DMS 273 (cell line): ENCODE measurements at regions not wholly inside any gene's neighbourhood (a gene's known extent, or its start where the extent isn't known, plus 50 kb on each side); places are given as distances from the start of the nearest gene placed in this dataset.

Experiments used
- DNase-seq: peaks from one replicate; lab custom pipeline; 2025; ENCODE audit not compliant: unreplicated experiment; lab: John Stamatoyannopoulos, UW

DNA sequence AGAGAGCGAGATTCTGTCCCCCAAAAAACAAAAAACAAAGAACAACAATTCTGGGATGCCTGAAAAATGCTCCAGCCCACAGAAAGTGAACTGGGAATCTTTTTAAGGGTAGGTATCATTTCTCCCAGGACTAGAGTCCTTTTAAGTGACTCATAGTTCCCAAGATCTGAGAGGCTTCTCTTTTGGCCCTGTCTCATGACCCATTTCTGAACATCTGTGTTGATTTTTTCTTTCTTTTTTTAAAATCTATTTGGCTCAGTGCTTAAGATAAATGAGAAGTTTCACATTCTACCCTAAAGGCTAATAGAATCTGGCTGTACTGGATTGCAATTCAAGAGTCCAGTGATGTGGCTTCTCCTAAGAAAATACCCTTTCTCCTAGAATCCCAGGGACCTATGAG, 217.6 kb upstream of the FOXQ1 start:
- no peak for DNase-seq

GRCh38 chr6:1091900-1092299, 220.0 kb upstream of the FOXQ1 start:
- DNase-seq = peak; percentile 12

- no peak for DNase-seq
Measured at GRCh38 chr6:1089859-1090258, 222.0 kb upstream of the FOXQ1 start.

- DNase-seq = no peak
Measured at GRCh38 chr6:1088492-1089001, 223.4 kb upstream of the FOXQ1 start.

DNA sequence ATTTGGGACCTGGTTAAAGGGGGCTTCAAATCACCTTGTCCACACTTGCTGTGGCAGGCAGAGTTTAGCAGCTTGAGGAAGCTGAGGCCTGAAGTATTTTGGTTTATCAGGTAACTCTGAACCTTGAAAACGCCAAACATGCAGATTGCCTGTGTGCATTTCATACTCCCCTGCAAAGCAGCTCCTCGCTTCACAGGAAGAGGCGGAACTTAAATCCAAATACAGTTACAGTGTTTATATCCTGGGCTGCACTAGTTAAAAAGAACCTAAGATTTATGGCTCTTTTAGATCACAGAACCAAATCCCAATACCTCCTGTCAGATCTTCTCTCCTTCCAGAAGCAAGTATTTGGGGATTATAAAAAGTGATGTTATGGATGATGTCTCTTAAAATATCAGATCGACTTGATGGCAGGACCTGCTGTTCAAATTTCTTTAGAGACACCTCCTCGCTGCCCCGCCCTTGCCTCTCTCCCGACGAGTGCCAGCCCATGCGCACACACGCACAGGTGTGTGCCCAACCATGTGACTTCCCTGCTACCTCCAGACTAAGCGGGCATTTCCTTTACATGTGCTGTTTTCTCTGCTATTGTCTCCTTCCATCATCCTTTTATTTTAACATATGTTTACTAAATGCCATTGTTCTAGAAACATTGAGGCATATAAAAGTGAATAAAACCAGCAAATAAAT, 224.6 kb upstream of the FOXQ1 start:
- no peak for DNase-seq

DNA sequence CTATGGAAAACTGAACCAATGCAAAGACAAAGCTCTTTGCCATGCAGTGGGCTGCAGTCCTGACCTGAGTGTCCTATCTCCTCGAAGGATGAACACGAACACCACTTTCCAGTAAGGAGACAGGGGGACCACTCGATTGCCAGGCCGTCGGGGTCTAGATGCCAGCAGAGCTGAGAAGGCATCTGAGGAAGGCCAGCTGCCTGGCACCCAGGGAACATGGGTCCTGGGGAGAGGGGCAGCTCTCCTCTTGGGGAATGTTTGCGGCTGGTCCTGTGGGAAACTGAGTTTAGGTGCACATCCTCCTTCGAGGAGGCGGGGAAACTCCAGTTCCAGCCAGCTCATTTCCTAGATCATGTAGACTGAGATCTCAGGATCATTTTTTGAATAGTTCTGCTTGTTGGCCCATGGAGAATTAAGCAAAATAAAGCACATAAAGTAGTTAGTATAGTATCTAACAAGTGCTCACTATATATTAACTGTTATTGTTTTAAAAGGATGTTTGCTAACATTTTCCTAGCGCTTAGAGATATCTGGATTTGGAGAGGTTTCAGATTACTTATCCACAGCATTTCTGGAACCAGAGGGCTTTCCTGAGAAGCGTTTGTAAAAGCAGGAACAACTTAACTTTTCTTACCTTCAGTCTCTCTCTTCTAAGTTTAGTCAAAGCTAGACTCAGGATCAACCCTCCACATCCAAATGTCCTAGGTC, 225.3 kb upstream of the FOXQ1 start:
- no peak for DNase-seq

DNA sequence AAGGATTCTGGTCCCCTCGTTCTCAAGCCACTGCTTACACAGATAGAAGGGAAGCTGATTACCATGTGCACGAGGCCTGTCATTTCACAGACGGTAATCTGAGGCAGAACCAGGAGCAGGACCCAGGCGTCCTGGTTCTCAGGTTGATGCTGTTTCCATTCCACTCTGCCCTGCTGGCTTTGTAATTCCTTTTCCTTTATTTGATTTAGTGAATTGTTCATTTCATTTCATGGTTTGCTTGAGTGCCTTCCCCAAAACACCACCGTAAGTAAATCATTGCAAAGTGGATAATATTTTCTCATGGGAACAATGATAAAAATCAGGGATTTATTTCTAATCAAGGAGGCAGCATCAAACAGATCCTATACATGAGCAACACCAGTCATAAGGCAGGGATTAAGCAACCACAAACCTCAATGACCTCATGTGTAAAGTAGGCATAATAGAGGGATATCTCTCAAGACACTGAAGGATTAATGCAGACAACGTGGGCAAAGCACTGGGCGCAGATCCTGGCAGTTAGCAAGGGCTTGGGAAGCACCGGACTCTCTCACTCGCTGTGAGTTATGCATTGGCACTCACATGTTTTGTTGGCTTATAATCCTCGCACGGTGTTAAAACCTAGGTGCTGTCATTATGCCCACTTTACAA, 229.5 kb upstream of the FOXQ1 start:
- no peak for DNase-seq

DNA sequence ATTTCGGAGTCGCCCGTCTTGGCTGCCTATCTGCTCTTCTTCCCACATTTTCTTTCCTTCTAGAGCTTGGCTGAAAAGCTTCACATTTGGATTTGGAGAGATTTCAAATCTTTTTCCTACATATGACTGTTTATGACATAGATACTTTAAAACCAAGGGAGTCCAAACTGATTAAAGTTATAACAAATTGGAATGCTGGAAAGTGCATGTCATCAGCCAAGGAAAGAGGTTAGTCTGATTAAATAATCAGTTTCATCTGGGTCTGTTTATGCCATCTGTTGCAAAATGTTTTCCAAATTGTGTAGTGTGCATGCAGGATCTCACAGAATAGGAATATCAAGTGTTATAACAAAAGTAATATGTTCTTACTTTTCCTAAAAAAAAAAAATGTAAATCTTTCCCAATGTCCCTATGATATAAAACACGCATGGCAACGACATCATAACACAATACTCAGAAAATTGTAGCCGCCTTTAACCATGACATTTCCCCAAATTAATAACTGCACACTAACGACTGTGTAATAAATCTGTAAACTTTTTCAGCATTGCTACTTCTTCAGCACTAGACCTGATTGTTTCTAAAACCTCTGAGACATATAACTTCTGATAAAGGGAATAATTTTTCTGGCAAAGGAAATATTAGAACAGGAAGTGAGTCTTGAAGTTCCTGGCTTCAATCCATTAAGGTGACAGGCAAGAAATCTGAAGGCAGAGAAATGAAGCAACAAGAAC, 230.2 kb upstream of the FOXQ1 start:
- DNase-seq = peak; percentile 44

DNA sequence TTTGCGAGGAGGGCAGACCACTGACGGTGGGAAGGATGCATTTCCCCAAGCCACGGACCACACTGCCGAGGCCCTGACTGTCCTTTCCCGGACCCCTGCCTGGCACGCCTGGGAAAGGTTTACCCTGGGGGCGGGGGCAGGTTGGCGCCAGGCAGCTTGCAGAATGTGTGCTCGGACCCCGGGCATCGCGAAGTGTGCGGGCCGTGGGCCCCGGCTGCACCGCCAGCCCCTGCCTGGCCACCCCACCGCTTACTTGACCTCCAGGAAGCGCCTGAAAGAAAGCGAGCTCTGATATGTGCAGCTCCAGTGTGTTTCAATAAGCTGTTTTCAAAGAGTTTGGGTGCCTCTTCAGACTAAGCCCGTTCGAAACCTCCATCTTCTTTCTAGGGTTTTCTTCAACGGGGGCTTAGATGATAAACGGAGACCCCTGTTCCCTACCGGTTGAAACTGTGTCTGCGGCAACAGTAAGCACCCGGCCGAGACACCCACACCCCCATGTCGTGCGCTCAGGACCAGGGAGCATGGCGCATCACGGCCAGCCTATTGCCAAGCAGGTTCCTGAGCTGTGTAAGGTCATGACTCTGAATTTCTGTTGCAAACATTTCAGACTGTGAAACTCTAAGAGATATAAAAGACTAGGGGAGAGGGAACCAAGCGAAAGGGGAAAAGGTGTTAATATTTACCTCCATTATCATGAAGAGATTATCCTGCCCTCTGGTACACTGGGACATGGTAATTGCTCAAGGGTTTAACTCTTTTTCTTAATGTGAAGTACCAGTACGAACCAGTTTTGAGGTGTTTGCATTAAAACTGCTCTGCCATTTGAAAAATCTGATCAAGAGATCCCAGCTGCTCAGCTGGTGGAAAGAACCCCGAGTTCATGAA, 231.2 kb upstream of the FOXQ1 start:
- DNase-seq = no peak

- DNase-seq = no peak
Measured at GRCh38 chr6:1079525-1079924, 232.4 kb upstream of the FOXQ1 start.

DNA sequence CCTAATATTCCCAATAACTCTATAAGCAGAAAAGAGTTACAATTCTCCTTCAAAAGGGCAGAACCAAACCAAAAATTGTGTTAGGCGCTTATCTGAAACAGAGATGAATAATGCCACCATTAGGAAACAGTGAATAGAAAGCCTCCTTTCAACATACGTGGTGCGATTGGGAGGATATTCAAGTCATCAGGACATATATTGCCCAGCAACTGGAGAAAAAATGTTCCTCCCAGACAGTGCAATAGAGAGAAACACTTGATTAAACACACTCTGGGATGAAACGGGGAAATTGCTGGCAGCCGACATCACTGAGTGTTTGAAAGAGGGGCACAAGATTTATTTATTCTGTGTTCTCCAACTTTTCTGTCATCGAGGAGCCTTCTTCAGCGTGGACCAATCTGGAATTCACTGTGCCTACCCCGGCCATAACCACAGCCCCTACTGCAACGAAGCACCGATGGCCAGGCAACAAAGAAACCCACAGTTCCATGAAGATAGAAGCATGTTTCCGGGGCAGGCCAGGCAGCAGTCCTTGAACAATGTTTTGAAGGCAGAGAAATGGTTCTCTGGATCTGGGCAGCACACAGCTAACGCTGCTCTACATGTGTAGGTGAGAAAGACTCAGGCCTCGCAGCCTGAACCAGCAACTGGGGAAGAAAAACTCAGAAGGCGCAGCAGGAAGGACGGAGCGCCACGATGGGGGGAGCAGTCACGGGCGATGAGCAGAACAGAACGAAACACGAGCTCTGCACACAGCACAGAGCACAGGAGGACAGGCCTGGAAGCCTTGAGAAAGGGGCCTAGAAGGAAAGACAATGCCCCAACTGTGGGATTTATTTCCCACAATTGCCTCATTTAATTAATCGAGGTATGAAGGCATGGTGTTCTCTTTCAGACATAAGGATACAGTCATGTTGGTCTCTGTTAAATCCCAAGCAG, 234.2 kb upstream of the FOXQ1 start:
- no peak for DNase-seq

DNA sequence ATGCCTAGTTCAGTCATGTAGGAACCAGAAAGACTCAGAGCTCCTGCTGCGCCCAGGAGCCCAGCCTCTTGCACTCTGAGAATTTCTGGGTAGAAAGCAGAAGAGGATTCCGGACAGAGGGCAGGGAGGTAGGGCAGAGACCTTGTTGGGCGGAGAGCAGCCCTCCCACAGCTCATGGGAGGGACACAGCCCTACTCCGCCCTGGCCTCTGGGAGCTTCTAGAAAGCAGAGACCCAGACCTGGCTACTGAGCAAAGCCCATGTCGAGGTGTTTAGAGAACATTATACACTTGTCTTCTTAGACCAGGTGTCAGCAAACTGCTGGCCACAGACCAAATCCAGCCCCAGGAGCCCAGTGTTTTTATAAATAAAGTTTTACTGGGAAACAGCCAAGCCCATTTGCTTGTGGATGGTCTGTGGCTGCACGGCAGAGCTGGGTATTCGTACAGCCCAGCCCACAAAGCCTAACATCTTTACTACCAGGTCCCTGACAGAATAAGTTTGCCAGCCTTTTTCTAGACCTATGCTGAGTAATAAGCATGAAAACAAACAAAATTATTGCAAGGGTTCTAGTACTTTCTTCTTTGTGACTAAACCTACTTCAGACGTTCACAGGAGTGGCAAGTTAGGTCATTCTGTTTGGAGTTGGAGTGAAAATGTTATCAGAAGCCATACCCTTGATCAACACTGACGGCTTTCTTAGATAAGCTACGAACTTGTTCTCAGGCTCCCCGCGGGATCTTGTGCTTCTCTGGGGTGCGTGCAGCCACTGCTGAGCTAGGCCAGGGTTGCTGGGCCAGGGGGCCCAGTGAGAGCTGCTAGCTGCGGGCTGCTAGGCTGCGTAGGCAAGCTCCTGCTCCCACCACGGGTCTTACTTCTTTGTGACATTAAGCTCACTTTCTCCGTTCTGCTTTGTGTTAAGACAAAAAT, 235.1 kb upstream of the FOXQ1 start:
- DNase-seq = no peak

DNA sequence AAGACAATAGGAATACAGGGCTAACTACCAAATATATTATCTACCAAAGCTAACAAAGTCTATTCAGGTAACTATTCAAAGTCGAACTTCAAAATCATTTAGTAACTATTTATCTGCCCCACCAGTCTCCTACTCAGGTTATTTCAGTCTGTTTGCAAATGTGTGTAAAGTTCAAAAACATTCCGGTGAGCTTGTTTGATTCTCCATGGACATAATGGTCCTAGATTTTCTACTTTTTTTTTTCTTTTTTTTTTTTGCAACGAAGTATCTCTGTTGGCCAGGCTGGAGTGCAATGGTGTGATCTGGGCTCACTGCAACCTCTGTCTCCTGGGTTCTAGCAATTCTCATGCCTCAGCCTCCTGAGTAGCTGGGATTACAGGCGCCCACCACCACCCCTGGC, 236.0 kb upstream of the FOXQ1 start:
- no peak for DNase-seq

DNA sequence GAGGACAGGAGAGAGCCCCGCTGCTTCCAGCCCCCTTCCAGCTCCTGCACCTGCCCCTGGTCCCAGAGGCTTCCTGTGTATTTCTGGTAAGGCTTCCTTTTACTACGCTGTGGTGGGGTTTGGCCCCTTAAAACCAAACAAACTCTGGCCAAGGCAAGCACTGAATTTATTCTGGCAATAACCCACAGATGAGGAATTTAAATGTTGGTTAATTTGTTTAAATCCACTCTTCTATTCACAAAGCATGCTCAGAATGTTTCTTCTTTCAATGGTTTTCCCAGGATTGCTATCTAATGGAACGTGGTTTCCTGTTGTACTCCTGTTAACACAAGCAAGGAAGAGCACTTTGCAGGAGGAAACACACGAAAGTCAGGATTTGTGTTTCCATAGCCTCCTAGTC, 236.5 kb upstream of the FOXQ1 start:
- DNase-seq = no peak

GRCh38 chr6:1070085-1070521, 241.8 kb upstream of the FOXQ1 start:
- DNase-seq = no peak

GRCh38 chr6:1068905-1069304, 243.0 kb upstream of the FOXQ1 start:
- no peak for DNase-seq

DNA sequence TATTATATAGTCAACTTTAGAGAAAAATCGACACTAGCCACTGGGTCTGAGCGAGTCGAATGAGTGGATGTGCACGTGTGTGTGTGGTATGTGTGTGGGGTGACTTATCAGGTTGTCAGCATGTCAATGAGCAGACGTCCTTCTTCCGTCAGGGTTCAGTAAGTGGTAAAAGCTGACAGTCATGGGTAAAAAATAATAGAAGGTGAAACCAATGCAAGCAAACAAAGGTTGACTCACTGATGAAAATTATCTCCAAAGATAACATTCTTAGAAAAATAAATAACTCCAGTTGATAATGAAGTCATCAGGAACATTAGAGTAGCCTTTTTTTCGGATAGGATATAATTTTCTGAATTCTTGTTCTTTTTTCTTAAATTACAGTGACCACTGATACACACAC, 243.8 kb upstream of the FOXQ1 start:
- DNase-seq = no peak

DNA sequence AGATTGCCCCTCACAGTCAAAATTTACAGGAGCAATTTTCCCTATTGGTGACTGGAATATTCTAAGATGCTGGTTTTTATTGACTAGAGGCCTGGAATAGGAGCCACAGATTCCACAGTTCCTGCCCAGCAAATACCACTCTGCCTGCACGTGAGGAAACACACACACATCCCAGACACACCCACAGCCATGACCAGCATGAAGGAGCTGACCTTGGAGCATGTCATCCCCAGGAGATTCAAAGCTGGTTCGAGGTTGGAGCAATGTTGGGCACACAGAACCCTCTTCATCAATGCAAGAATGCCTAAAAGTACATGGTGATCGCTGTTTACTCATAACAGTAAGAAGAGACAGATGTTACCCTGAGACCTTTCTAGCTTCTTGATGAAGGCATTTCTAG, 244.6 kb upstream of the FOXQ1 start:
- no peak for DNase-seq
